ENCODE measurements at regions not wholly inside any gene's neighbourhood (a gene's known extent, or its start where the extent isn't known, plus 50 kb on each side); places are given as distances from the start of the nearest gene placed in this dataset.

- DNase-seq, result no peak
Observed at GRCh38 chr15:37260255-37260654, 159.9 kb upstream of the MEIS2 start.

GRCh38 chr15:37261685-37262084, 161.3 kb upstream of the MEIS2 start:
- DNase-seq, result no peak

GRCh38 chr15:37262922-37263608, 162.7 kb upstream of the MEIS2 start:
- DNase-seq, result no peak

GRCh38 chr15:37289109-37289765, 188.9 kb upstream of the MEIS2 start:
- DNase-seq, result no peak

- DNase-seq, result no peak
Observed at GRCh38 chr15:37291920-37292319, 191.6 kb upstream of the MEIS2 start.

GRCh38 chr15:37298271-37298670, 197.9 kb upstream of the MEIS2 start:
- no peak for DNase-seq

- no peak for DNase-seq
Observed at GRCh38 chr15:37339437-37339836, 239.1 kb upstream of the MEIS2 start.

- no peak for DNase-seq
Observed at GRCh38 chr15:37339856-37340255, 239.5 kb upstream of the MEIS2 start.

GRCh38 chr15:37340438-37340837, 240.1 kb upstream of the MEIS2 start:
- no peak for DNase-seq

GRCh38 chr15:37359101-37359892, 258.9 kb upstream of the MEIS2 start:
- DNase-seq, result no peak

GRCh38 chr15:37359893-37360290, 259.5 kb upstream of the MEIS2 start:
- no peak for DNase-seq

GRCh38 chr15:37360724-37361123, 260.4 kb upstream of the MEIS2 start:
- DNase-seq, result no peak

- no peak for DNase-seq
Observed at GRCh38 chr15:37361621-37362020, 261.3 kb upstream of the MEIS2 start.

- no peak for DNase-seq
Observed at GRCh38 chr15:37362414-37362813, 262.1 kb upstream of the MEIS2 start.

GRCh38 chr15:37368961-37369360, 268.6 kb upstream of the MEIS2 start:
- DNase-seq, result no peak

GRCh38 chr15:37370941-37371340, 270.6 kb upstream of the MEIS2 start:
- DNase-seq, result no peak

- no peak for DNase-seq
Observed at GRCh38 chr15:37372064-37372463, 271.7 kb upstream of the MEIS2 start.

GRCh38 chr15:37375519-37375918, 275.2 kb upstream of the MEIS2 start:
- no peak for DNase-seq

GRCh38 chr15:37377428-37377827, 277.1 kb upstream of the MEIS2 start:
- DNase-seq, result no peak

- no peak for DNase-seq
Observed at GRCh38 chr15:37394402-37395099, 294.2 kb upstream of the MEIS2 start.

GRCh38 chr15:37395100-37395468, 294.7 kb upstream of the MEIS2 start:
- DNase-seq, result no peak

- no peak for DNase-seq
Observed at GRCh38 chr15:37397266-37398022, 297.1 kb upstream of the MEIS2 start.

Data from right lung (tissue), 2 donors.